ENCODE measurements at regions not wholly inside any gene's neighbourhood (a gene's known extent, or its start where the extent isn't known, plus 50 kb on each side); places are given as distances from the start of the nearest gene placed in this dataset.

GRCh38 chr5:61677220-61677619 lies 345.2 kb downstream of the ZSWIM6 start:
- TF ChIP-seq GATA2 (IDR thresholded peaks at IDR 0.05; ENCODE audit: low read depth, low read length) (no peak), GATA3 (IDR thresholded peaks at IDR 0.05; ENCODE audit: low read depth, low read length) (no peak)

- TF ChIP-seq GATA3 (IDR thresholded peaks at IDR 0.05; ENCODE audit: low read depth, low read length) = no peak
- no peak for TF ChIP-seq GATA2 (IDR thresholded peaks at IDR 0.05; ENCODE audit: low read depth, low read length)
Measured at GRCh38 chr5:61678966-61679365, 346.9 kb downstream of the ZSWIM6 start.

DNA sequence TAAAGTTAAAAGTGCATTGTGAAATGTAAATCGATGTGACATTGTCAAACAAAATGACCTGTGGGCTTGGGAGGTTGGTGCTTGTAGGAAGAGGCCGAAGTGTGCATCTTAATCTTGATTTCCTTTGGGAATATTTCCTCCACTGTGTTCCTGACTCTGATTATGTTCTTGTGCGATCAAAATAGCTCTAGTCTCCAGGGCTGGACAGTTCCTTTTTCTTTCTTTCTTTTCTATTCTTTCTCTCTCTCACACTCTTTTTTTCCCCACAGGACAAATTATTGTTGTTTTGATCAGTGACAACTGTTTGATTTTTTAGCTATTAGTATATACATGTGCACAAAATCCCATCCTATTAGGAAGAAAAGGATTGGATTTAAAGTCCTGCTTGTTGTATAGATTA lies 347.5 kb downstream of the ZSWIM6 start:
- no peak for TF ChIP-seq GATA3 (IDR thresholded peaks at IDR 0.05; ENCODE audit: low read depth, low read length)
- TF ChIP-seq GATA2 (IDR thresholded peaks at IDR 0.05; ENCODE audit: low read depth, low read length) = no peak

DNA sequence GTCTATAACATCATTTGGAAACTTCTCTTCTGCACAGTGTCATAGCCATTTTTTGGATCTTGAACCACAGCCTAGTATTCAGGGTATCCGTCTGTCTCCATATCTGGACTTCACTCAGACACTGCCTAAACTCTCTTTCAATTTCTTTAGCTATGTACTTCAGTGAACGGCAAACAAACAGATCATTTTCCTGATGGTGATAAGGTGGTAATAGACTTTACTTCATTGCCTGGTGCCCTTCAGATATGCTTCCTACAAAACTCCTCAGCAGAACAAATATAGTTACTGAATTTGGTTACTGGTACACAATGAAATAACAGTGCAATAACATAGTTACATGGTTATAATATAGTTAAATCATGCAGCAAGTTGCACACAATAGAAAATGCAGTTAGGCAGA lies 348.2 kb downstream of the ZSWIM6 start:
- TF ChIP-seq GATA3 (IDR thresholded peaks at IDR 0.05; ENCODE audit: low read depth, low read length) (no peak), GATA2 (IDR thresholded peaks at IDR 0.05; ENCODE audit: low read depth, low read length) (no peak)

DNA sequence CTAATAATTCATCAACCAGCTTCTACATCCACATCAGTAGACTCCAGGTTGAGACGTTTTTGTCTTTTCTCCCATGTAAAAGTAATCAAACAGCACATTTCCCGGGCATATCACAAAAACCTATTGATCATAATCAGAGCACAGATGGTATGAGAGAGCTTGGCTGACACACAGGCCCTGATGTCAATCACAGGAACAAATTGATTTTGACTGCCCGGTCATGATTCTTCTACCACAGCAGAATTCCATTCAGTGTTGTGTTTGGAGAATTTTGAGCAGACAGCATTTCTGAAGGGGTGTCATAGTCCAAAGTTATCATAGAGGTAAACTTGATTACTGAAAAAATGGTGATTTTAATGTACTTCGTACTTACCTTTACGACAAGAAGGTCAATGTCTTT lies 351.1 kb downstream of the ZSWIM6 start:
- no peak for TF ChIP-seq GATA2 (IDR thresholded peaks at IDR 0.05; ENCODE audit: low read depth, low read length)
- no peak for TF ChIP-seq GATA3 (IDR thresholded peaks at IDR 0.05; ENCODE audit: low read depth, low read length)

GRCh38 chr5:61683926-61684325 lies 351.9 kb downstream of the ZSWIM6 start:
- TF ChIP-seq GATA2 (IDR thresholded peaks at IDR 0.05; ENCODE audit: low read depth, low read length) (no peak), GATA3 (IDR thresholded peaks at IDR 0.05; ENCODE audit: low read depth, low read length) (no peak)

DNA sequence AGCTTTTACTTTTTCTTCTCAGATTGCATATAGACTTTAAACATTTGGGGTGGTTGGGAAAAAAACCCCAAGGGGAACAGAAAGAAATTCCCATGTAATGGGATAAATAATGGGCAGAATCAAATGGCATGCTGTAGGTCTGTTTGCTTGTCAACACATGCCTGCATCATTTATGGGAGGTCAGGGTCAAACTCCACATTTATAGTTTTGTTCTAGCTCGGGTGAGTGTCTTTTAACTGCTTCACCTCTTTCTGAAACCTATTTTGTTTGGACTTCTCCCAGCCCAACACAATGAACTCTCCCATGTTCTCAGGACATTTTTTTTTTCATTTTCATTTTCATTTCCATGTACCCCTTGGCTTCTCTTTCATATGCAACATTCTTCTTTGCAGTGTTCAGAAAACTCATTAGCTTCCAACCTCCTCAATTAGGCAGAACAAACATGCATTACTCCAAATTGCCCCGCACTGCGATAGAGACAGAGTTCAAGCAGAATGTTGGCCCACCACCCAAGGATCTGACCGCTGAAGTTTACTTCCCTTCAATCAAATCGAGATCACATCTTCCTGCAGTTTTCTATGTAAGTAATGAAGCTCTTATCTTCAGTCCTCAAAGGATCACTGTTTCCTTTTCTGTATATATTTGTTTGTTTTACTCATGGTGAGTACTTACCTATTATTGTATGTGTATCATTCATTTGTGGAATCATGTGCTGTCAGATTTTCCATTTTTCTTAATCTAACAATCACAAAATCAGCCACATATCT lies 354.6 kb downstream of the ZSWIM6 start:
- TF ChIP-seq GATA2 (IDR thresholded peaks at IDR 0.05; ENCODE audit: low read depth, low read length) (no peak), GATA3 (IDR thresholded peaks at IDR 0.05; ENCODE audit: low read depth, low read length) (no peak)

DNA sequence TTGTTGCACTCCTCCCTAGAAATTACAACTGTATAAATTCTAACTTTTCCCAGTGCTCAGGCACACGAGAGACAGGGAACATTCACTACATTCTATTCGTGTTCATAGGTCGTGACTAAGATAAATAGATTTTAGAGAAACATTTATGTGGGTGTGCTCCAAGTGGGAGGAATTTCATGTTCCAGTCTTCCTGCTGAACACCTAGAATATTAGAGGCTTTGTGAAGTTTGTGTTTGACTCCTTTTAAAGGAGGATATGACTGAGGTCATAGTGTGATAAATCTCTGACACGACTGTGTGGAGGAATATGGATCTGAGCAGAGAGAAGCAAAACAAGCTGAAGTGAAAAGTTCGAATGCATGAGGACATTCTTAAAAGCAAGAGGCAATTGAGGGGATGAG lies 355.3 kb downstream of the ZSWIM6 start:
- no peak for TF ChIP-seq GATA2 (IDR thresholded peaks at IDR 0.05; ENCODE audit: low read depth, low read length)
- no peak for TF ChIP-seq GATA3 (IDR thresholded peaks at IDR 0.05; ENCODE audit: low read depth, low read length)

GRCh38 chr5:61689153-61689846 lies 357.2 kb downstream of the ZSWIM6 start:
- no peak for TF ChIP-seq GATA3 (IDR thresholded peaks at IDR 0.05; ENCODE audit: low read depth, low read length)
- TF ChIP-seq GATA2 (IDR thresholded peaks at IDR 0.05; ENCODE audit: low read depth, low read length) = no peak

- TF ChIP-seq GATA2 (IDR thresholded peaks at IDR 0.05; ENCODE audit: low read depth, low read length) (no peak), GATA3 (IDR thresholded peaks at IDR 0.05; ENCODE audit: low read depth, low read length) (no peak)
Measured at GRCh38 chr5:61697809-61698558, 365.9 kb downstream of the ZSWIM6 start.

DNA sequence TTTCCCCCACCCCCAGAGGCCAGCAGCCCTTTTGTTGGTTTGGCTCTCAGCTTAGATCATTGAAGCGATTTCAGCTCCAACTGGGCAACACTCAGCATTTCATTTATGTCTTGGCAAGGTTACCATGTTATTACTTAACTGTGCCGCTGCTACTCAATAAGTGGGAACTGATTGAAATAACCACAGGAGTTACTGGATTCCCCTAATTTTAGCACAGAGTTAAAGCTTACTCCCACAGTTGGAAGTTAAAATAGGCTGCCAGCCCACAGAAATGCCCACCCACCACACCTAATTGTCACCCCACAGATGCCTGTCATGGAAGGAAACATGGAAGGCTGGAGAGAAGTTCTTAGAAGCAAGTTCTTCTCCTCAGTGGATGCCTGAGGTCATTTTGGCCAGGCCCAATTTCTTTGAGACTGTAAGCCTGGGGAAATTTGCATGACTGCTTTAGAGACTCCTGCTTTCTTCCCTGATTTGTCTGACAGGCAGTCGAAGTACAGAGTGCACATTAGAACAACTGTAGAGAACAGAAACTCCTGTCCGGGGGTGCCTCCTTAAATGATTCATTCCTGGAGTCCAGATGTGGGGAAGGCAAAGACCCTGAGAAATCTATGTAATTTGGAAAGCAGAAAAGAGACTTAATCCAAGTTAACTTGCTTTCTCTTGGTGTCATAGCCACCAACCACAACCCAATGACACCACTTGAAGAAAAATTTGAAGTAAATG lies 370.0 kb downstream of the ZSWIM6 start:
- no peak for TF ChIP-seq GATA2 (IDR thresholded peaks at IDR 0.05; ENCODE audit: low read depth, low read length)
- TF ChIP-seq GATA3 (IDR thresholded peaks at IDR 0.05; ENCODE audit: low read depth, low read length) = no peak

DNA sequence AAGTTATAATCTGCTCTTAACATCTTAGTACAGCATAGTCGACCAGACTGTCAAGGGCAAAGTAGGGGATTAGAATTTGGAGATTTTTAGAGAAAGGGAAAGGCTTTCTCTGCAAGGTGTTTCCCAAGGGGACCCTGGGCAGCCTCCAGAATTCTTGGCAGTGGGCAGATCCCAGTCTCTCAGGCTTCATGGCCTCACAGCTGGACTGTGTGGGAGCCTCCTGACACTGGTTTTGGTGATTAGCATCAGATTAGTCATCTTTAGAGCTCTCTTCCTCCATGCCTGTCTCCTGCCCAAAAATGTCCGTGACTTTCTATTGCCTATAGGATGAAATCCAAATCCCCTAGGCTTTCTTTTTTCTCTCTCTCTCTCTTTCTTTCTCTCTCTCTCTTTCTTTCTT lies 370.7 kb downstream of the ZSWIM6 start:
- TF ChIP-seq GATA2 (IDR thresholded peaks at IDR 0.05; ENCODE audit: low read depth, low read length) = no peak
- TF ChIP-seq GATA3 (IDR thresholded peaks at IDR 0.05; ENCODE audit: low read depth, low read length) = no peak

GRCh38 chr5:61704289-61704688 lies 372.2 kb downstream of the ZSWIM6 start:
- TF ChIP-seq GATA2 (IDR thresholded peaks at IDR 0.05; ENCODE audit: low read depth, low read length) = no peak
- TF ChIP-seq GATA3 (IDR thresholded peaks at IDR 0.05; ENCODE audit: low read depth, low read length) = no peak

- TF ChIP-seq GATA3 (IDR thresholded peaks at IDR 0.05; ENCODE audit: low read depth, low read length) = no peak
- no peak for TF ChIP-seq GATA2 (IDR thresholded peaks at IDR 0.05; ENCODE audit: low read depth, low read length)
Measured at GRCh38 chr5:61706751-61707150, 374.7 kb downstream of the ZSWIM6 start.
